PC-9 (cell line): ENCODE measurements at regions not wholly inside any gene's neighbourhood (a gene's known extent, or its start where the extent isn't known, plus 50 kb on each side); places are given as distances from the start of the nearest gene placed in this dataset.

Source experiments
- CTCF ChIP-seq: fragments of 200-600 bp; sonication (generic); conservative IDR thresholded peaks from 2 replicates; pipeline ENCODE4 v1.6.1; 2017; ENCODE audit warnings: mixed run types, antibody characterized with exemption, mild to moderate bottlenecking, moderate library complexity
- EZH2 ChIP-seq: fragments of 200-600 bp; sonication (generic); IDR thresholded peaks from 2 replicates; pipeline ENCODE4 v1.8.0; 2017; ENCODE audit warnings: antibody characterized with exemption, low read depth

GRCh38 chr17:74148446-74148845 lies 55.0 kb upstream of the RPL38 start:
- TF ChIP-seq CTCF: no peak
- no peak for TF ChIP-seq EZH2
